ENCODE measurements at regions not wholly inside any gene's neighbourhood (a gene's known extent, or its start where the extent isn't known, plus 50 kb on each side); places are given as distances from the start of the nearest gene placed in this dataset.

GRCh38 chr22:46084943-46085827 lies 65.1 kb upstream of the PPARA start:
- TF ChIP-seq, protein P1, sequence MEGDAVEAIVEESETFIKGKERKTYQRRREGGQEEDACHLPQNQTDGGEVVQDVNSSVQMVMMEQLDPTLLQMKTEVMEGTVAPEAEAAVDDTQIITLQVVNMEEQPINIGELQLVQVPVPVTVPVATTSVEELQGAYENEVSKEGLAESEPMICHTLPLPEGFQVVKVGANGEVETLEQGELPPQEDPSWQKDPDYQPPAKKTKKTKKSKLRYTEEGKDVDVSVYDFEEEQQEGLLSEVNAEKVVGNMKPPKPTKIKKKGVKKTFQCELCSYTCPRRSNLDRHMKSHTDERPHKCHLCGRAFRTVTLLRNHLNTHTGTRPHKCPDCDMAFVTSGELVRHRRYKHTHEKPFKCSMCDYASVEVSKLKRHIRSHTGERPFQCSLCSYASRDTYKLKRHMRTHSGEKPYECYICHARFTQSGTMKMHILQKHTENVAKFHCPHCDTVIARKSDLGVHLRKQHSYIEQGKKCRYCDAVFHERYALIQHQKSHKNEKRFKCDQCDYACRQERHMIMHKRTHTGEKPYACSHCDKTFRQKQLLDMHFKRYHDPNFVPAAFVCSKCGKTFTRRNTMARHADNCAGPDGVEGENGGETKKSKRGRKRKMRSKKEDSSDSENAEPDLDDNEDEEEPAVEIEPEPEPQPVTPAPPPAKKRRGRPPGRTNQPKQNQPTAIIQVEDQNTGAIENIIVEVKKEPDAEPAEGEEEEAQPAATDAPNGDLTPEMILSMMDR (IDR thresholded peaks at IDR 0.05; ENCODE audit: low read depth, low read length), result no peak
- no peak for TF ChIP-seq EZH2phosphoT487 (IDR thresholded peaks at IDR 0.05; ENCODE audit: low read depth)
